DMS114 treated with DMSO at 0.1 percent for 48 hours (cell line): ENCODE measurements at regions not wholly inside any gene's neighbourhood (a gene's known extent, or its start where the extent isn't known, plus 50 kb on each side); places are given as distances from the start of the nearest gene placed in this dataset.

Experiments used
- DNase-seq: peaks from one replicate; lab custom pipeline; 2025; ENCODE audit not compliant: unreplicated experiment; lab: John Stamatoyannopoulos, UW

- no peak for DNase-seq
Observed at GRCh38 chrX:40282946-40283660, 185.3 kb upstream of the BCOR start.

DNA sequence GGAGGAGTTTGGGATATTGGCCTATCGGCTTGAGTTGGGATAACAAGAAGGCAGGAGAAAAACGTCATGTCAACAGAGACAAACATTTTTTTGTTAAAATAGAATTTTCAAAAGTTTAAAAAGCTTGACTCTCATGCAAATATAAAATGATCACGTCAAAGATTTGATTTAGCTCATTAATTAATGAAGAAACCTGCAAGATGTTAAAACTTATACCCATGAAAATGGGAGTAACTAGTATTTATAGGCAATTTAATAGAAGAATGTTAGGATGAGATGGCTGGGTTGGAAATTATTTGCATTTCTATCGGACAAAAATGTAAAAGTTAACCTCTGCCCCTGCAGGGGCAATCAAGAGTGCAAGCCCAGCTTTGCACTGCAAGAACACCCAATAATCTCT, 184.6 kb upstream of the BCOR start:
- no peak for DNase-seq

- DNase-seq = no peak
Observed at GRCh38 chrX:40281336-40282005, 183.7 kb upstream of the BCOR start.

DNA sequence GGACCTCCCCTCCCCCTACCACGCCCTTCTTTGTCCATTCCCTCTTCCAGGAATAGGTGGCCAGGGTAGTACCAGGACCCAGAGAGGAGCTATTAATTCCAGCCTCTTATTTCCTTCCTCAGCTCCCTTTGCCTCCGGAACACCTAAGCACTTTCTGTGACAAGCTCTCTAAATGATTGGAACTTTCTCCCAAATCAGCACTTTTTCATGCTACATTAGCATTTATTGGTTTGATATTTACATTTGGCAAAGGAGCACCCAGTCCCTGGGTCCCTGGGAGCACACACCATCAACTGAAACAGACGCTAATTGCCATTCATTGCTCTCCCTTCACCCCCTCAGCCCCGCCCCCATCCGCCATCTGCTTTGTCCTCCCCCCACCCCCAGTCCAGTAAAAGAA, 182.0 kb upstream of the BCOR start:
- DNase-seq = no peak

DNA sequence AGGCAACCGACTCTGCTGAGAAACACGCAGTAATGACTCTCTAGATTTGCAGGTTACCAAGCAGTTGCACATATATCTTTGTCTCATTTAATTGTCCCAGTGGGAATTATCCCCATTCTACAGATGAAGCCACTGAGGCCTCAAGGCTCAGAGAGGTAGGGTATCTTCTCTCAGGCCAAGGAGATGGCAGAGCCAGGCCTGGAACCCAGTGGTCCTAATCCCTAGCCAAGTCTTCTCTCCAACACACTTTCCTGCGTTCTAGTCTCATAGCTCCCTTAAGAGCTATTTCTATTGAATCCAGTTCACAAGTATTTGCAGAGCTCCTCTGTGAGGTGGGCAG, 181.3 kb upstream of the BCOR start:
- no peak for DNase-seq

GRCh38 chrX:40278340-40279090, 180.8 kb upstream of the BCOR start:
- no peak for DNase-seq

- DNase-seq = no peak
Observed at GRCh38 chrX:40277672-40278071, 179.9 kb upstream of the BCOR start.

DNA sequence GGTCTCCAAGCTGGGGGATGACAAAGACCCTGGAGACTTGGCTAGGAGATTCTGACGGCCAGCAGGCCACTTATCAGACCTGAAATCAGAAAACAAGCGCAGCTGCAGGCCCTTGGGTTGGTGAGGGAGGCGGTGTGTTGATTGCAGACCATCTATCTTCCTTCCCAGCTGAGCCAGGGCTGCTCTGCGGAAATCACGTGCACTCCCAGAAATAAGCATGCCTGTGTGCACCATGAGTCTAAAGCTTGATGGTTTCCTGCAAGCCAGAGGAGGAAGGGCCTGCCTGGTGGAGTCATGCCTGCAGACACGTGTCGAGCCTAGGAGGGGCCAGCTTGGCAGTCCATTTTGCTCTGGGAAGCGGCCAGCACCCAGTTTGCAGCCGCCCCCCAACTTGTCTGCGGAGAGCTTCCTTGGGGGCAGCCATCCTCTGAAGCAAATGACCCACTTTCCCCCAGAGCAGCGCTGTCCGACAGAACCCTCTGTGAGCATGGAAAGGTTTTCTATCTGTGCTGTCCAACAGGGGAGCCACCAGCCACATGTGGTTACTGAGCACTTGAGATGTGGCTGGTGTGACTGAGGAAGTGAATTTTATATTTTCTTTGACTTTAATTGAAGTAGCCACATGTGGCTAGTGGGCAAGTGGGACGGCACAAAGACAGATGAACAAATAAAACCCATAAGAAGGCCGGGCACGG, 175.7 kb upstream of the BCOR start:
- no peak for DNase-seq

GRCh38 chrX:40272776-40273175, 175.0 kb upstream of the BCOR start:
- DNase-seq = no peak

DNA sequence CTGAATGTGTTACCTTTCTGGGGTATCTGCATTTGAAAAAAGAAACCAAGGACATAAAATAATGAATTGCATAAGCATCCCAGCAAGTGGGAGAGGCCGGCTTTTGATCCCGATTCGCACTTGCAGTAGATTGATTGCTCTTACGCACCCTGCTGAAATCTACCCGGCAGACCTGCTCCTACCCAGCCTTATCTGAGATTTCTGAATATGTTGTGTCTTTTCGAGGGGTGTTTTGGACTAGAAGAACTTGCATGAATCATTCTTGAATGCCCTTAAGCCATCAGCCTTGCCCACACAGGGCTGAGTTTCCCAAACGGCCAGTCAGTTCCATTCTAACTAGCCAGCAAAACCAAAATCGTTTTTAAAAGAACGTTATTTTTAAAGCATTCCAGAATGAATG, 174.4 kb upstream of the BCOR start:
- DNase-seq = no peak

- DNase-seq = no peak
Observed at GRCh38 chrX:40268188-40268520, 170.4 kb upstream of the BCOR start.

DNA sequence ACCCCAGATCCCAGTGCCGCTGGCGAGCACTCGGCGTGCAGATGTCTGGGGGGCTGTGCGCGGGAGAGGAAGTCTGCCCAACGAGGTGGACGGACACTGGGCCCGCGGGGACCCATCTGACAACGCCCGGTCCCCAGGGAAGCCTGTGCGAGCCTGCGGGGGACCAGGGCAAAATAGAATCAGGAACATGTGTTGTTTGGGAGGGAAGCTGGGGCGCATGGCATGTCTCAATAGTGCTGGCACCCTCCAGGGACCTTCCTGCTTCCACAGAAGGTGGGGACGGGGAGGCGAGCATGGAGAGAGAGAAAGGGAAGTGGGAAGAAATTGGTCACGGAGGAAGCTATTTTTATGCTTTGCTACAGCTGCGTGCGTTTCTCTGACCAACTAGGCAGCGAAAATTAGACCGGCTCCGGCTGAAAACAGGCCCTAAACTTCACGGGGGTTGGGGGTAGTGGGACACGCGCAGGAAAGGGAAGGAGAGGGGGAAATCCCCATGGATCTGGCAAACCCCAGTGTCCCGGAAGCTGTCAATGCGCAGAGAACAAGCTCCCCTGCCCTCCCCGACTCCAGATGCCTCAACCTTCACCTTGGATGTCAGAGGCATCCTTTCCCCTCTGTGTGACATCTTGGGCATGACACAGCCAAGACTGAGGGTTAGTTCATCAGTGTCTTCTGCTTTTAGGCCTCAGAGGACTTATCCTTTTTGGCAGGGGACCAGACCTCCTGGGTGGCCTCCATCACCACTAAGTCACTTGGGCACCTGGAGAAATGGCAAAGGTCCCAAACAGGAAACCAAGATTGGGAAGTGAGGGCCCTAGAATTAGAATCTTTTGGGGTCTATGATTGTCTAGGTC, 169.8 kb upstream of the BCOR start:
- no peak for DNase-seq

- DNase-seq = peak; percentile 41
Observed at GRCh38 chrX:40266490-40267333, 169.0 kb upstream of the BCOR start.

DNA sequence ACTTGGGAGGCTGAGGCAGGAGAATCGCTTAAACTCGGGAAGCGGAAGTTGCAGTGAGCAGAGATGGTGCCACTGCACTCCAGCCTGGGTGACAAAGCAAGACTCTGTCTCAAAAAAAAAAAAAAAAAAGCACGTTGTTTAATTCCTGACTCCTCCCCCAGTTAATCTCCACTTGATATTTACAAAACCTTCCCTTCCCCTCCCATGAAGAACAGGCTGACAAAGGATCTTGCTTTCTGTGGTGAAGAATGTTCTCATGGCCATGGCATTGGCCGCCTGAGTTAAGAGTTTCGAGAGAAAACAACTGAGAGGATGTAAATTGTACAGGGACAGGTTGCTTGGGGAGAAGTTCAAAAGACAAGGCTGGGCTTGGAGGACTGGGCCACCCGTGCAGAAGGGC, 168.2 kb upstream of the BCOR start:
- DNase-seq = no peak

GRCh38 chrX:40263014-40263560, 165.3 kb upstream of the BCOR start:
- DNase-seq = no peak

DNA sequence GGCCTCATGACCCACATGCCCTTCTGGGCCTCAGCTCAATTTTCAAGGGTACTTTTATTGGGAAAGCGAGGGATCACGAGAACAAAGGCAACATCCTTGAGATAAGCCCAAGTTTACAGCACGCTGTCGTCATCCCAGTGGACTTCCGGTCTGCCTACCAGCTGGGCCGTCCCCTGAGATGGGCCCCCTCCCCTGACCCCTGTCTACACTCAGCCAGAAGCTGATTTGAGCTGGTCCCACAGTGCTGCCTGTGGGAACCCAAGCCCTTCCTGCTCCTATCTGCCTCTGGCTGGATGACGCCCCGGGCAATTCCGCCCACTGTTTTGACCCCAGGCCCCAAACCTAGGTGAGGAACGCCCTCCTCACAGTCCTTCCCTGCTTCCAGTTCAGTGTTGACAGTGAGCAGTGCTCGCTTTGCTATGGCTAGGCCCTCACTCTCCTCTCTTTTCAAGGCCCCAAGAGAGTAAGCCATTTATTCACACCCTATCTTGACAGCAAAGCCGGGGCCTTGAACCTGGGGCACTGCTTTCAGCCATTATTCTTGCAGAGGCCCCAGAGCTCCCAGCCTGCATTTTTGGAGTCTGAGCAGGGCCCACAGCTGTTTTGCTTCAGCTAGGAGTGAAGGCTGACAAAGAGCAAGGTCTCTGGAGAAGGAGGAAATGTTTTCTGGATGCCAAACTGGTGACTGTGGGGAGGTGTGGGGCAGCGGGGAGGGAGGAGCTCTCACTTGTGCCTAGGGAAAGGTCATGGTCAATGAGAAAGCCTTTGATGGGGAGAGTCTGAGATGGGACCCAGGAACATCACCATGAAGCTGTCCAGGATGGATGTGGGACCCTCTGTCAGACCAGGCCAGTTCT, 164.6 kb upstream of the BCOR start:
- no peak for DNase-seq

GRCh38 chrX:40261833-40262156, 164.0 kb upstream of the BCOR start:
- DNase-seq = no peak

GRCh38 chrX:40260146-40260747, 162.5 kb upstream of the BCOR start:
- DNase-seq = no peak

GRCh38 chrX:40258909-40259308, 161.2 kb upstream of the BCOR start:
- no peak for DNase-seq
